Glomerular endothelial cell (primary cell): ENCODE measurements at regions not wholly inside any gene's neighbourhood (a gene's known extent, or its start where the extent isn't known, plus 50 kb on each side); places are given as distances from the start of the nearest gene placed in this dataset.
"Not testable (repeated sequence)": the region's sequence is repeated elsewhere in the genome, so short reads cannot be mapped to it uniquely, and the experiment has no call there.

Experiments
- DNase-seq: peaks from one replicate; pipeline ENCODE4 v3.0.0-alpha.2; 2011; ENCODE audit warnings: low read depth, low spot score; ENCODE audit errors: extremely low read depth

GRCh38 chr7:81383846-81384245, 386.0 kb downstream of the HGF start:
- no peak for DNase-seq

- not testable (repeated sequence) for DNase-seq
These were observed 395.2 kb downstream of the HGF start for GRCh38 chr7:81374641-81375040.

GRCh38 chr7:81370822-81371221, 399.0 kb downstream of the HGF start:
- no peak for DNase-seq

GRCh38 chr7:81367326-81367931, 402.4 kb downstream of the HGF start:
- no peak for DNase-seq

- DNase-seq, result no peak
These were observed 403.3 kb downstream of the HGF start for GRCh38 chr7:81366546-81366945.

- no peak for DNase-seq
These were observed 408.0 kb downstream of the HGF start for GRCh38 chr7:81361769-81362312.

GRCh38 chr7:81355911-81356310, 413.9 kb downstream of the HGF start:
- DNase-seq, result no peak

- no peak for DNase-seq
These were observed 420.8 kb downstream of the HGF start for GRCh38 chr7:81349044-81349443.

GRCh38 chr7:81339946-81340345, 421.1 kb upstream of the SEMA3C start:
- DNase-seq, result no peak

- DNase-seq, result no peak
These were observed 414.7 kb upstream of the SEMA3C start for GRCh38 chr7:81333536-81333935.

GRCh38 chr7:81333004-81333403, 414.2 kb upstream of the SEMA3C start:
- DNase-seq, result no peak

- DNase-seq, result no peak
These were observed 412.5 kb upstream of the SEMA3C start for GRCh38 chr7:81331061-81332018.

- no peak for DNase-seq
These were observed 411.3 kb upstream of the SEMA3C start for GRCh38 chr7:81330108-81330507.

- peak; percentile 37 for DNase-seq
These were observed 408.8 kb upstream of the SEMA3C start for GRCh38 chr7:81327468-81328266.

- DNase-seq, result no peak
These were observed 403.1 kb upstream of the SEMA3C start for GRCh38 chr7:81321949-81322348.

- no peak for DNase-seq
These were observed 398.9 kb upstream of the SEMA3C start for GRCh38 chr7:81317741-81318140.

- DNase-seq, result no peak
These were observed 389.9 kb upstream of the SEMA3C start for GRCh38 chr7:81308643-81309322.

GRCh38 chr7:81301815-81302214, 383.0 kb upstream of the SEMA3C start:
- DNase-seq, result no peak

GRCh38 chr7:81300753-81301152, 381.9 kb upstream of the SEMA3C start:
- no peak for DNase-seq

GRCh38 chr7:81299711-81300110, 380.9 kb upstream of the SEMA3C start:
- no peak for DNase-seq
